T47D (cell line): ENCODE measurements at regions not wholly inside any gene's neighbourhood (a gene's known extent, or its start where the extent isn't known, plus 50 kb on each side); places are given as distances from the start of the nearest gene placed in this dataset.
"Not testable (repeated sequence)": the region's sequence is repeated elsewhere in the genome, so short reads cannot be mapped to it uniquely, and the experiment has no call there.

Experiments used
- DNase-seq, 2 experiments: peaks; one replicate each; pipeline versions ENCODE4 v3.0.0 to v3.0.0-alpha.2; 2011 to 2012; ENCODE audit warnings: low read depth in 1 of 2, low spot score in 1 of 2
- JUND ChIP-seq: IDR thresholded peaks from 2 replicates; pipeline ENCODE4 v1.6.1; 2012; ENCODE audit warnings: low read depth
- in situ Hi-C: cut with HindIII; loops from 2 replicates; pipeline ENCODE4 v1.10.0; 2016; ENCODE audit warnings: low sequenced_read_pairs, low pct_unique_long_range_greater_than_20kb

- no peak for DNase-seq
- TF ChIP-seq JUND = no peak
- in situ Hi-C loops = no loop called here
These were observed 467.0 kb downstream of the HTR1A start for GRCh38 chr5:63495225-63495624.

- no peak for TF ChIP-seq JUND
- in situ Hi-C loops = no loop called here
- DNase-seq = no peak
These were observed 478.9 kb downstream of the HTR1A start for GRCh38 chr5:63483338-63483737.

- no peak for DNase-seq
- no peak for TF ChIP-seq JUND
- in situ Hi-C loops = no loop called here
These were observed 488.8 kb downstream of the HTR1A start for GRCh38 chr5:63473335-63473967.

DNA sequence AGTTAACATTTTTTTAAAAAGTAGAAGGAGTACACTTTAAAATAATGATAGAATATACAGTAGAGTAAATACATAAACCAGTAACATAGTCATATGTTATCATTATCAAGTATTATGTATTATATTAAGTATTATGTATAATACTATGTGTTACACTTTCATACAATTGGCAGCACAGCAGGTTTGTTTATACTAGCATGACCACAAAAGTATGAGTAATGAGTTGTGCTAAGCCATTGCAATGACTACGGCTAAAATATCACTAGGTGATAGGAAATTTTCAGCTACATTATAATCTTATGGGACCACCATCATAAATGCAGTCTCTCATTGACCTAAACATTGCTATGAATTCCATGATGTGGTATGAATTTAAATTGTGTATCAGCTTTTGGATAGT lies 506.0 kb downstream of the HTR1A start:
- in situ Hi-C loops = no loop called here
- no peak for DNase-seq
- TF ChIP-seq JUND = no peak

GRCh38 chr5:63451188-63451587 lies 511.1 kb downstream of the HTR1A start:
- DNase-seq = no peak
- no peak for TF ChIP-seq JUND
- in situ Hi-C loops = no loop called here

GRCh38 chr5:63439537-63439936 lies 522.7 kb downstream of the HTR1A start:
- in situ Hi-C loops = no loop called here
- DNase-seq = peak in 1 of 2 experiments; percentile 46
- TF ChIP-seq JUND = no peak

GRCh38 chr5:63409737-63410136 lies 552.5 kb downstream of the HTR1A start:
- TF ChIP-seq JUND = no peak
- no peak for DNase-seq
- in situ Hi-C loops = no loop called here

GRCh38 chr5:63408984-63409383 lies 553.3 kb downstream of the HTR1A start:
- in situ Hi-C loops = no loop called here
- DNase-seq = no peak
- no peak for TF ChIP-seq JUND

DNA sequence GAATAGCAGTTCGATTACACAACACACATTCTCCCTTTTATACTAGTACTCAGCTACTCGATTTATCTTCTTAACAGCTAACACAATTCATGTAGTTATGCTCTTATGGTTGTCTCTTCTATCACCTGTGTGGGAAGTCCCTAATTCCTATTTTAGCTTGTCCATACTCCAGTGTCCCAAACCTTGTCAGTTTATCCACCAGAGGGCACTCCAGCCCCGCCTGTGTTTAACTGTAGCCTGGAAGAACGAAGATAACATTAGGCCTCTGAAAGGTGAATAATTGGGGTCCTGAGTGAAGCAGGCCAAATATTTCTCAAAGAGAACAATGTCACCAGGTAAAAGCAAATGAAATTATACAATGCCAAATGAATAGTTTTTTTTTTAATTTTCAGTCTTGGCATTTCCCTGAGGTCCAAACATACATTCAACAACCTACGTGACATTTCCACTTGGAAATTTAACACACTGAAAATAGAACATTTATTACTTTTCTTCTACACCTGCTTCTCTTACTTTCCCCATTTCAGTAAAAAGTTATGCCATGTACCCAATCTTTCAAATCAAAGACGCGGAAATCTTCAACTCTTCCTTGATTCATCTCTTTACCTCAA lies 560.7 kb downstream of the HTR1A start:
- TF ChIP-seq JUND = no peak
- peak; percentile 27 to 76 for DNase-seq
- in situ Hi-C loops = no loop called here

GRCh38 chr5:63400079-63400478 lies 562.2 kb downstream of the HTR1A start:
- TF ChIP-seq JUND = no peak
- peak in 1 of 2 experiments; percentile 12 for DNase-seq
- in situ Hi-C loops = no loop called here

GRCh38 chr5:63398346-63398745 lies 563.9 kb downstream of the HTR1A start:
- TF ChIP-seq JUND = no peak
- DNase-seq = no peak
- in situ Hi-C loops = no loop called here

GRCh38 chr5:63388188-63388587 lies 574.1 kb downstream of the HTR1A start:
- DNase-seq, in situ Hi-C loops: not testable (repeated sequence)

GRCh38 chr5:63375851-63376250 lies 586.4 kb downstream of the HTR1A start:
- in situ Hi-C loops = no loop called here
- DNase-seq = no peak
- TF ChIP-seq JUND = no peak

GRCh38 chr5:63374085-63374484 lies 588.2 kb downstream of the HTR1A start:
- DNase-seq = peak in 1 of 2 experiments; percentile 83
- in situ Hi-C loops = no loop called here
- TF ChIP-seq JUND = peak; percentile 62; the same call in 1 of the 2 replicates
